Mucosa of descending colon (tissue), 3 donors: ENCODE measurements at regions not wholly inside any gene's neighbourhood (a gene's known extent, or its start where the extent isn't known, plus 50 kb on each side); places are given as distances from the start of the nearest gene placed in this dataset.

Experiments
- ATAC-seq: fragments of 200-7000 bp; cut with Tn5 transposase; one replicate; pipeline ENCODE4 v1.9.1; 2020; ENCODE audit warnings: mild to moderate bottlenecking, moderate library complexity
- DNase-seq, 3 donors: peaks; one replicate each; pipeline ENCODE4 v3.0.0-alpha.2; 2020
- H3K36me3 ChIP-seq: fragments of 200-600 bp; one replicate; pipeline ENCODE4 v1.8.0; 2021; ENCODE audit warnings: low read depth, mild to moderate bottlenecking
- H3K4me1 ChIP-seq: fragments of 200-600 bp; one replicate; pipeline ENCODE4 v1.8.0; 2021; ENCODE audit warnings: low read depth, mild to moderate bottlenecking
- H3K4me3 ChIP-seq: fragments of 200-600 bp; one replicate; pipeline ENCODE4 v1.8.0; 2021; ENCODE audit warnings: mild to moderate bottlenecking
- H3K9me3 ChIP-seq: fragments of 200-600 bp; one replicate; pipeline ENCODE4 v1.8.0; 2021; ENCODE audit warnings: mild to moderate bottlenecking
- intact Hi-C, 2 donors: fragments of 100-400 bp; cut with DNase I in 1 of 2; cut with micrococcal nuclease in 1 of 2; formaldehyde crosslinking; loops; one replicate each; pipeline versions ENCODE4 v1.11.0 to v1.11.1; 2022; cut with DNase I, micrococcal nuclease
- TF ChIP-seq, protein P1 (sequence below): fragments of 200-600 bp; IDR thresholded peaks from one replicate; pipeline ENCODE4 v1.8.0; 2022; ENCODE audit warnings: antibody characterized with exemption, mild to moderate bottlenecking
- donor health status: DM: no; HTN: no; CAD: no; lungs with moderate emphysema.
- donor health status: DM: no; HTN: no; CAD: no.
- donor health status: DM: no; HTN: yes; CAD: no.

DNA sequence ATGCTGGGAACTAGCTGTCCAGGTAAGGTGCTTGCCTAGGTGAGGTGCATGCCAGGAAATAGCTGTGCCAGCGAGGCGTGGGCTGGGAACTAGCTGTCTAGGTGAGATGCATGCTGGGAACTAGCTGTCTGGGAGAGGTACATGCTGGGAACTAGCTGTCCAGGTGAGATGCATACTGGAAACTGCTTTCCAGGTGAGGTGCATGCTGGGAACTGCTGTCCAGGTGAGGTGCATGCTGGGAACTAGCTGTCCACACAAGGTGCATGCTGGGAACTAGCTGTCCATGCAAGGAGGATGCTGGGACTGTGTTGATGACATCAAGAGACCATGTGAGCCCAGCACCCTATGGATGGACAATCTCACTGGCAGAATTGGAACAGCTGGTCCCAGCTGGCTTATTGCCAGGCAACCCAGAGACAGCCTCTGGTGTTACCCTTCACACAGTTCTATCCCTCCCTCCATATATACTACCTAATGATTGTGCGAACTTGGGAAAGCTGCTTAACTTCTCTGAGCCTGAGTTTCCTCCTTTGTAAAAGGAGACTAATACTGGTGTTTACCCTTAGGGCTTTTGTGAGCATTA is 479.9 kb upstream of the RBFOX1 start:
- H3K9me3 ChIP-seq: no peaks in the 10 kb centered on the region
- no peaks in the 10 kb centered on the region for H3K36me3 ChIP-seq
- H3K4me1 ChIP-seq: no peaks in the 10 kb centered on the region
- no peak overlapping the region for H3K4me3 ChIP-seq
- intact Hi-C loops: no loop called here
- DNase-seq (no peak), ATAC-seq (no peak)
- TF ChIP-seq, protein P1, sequence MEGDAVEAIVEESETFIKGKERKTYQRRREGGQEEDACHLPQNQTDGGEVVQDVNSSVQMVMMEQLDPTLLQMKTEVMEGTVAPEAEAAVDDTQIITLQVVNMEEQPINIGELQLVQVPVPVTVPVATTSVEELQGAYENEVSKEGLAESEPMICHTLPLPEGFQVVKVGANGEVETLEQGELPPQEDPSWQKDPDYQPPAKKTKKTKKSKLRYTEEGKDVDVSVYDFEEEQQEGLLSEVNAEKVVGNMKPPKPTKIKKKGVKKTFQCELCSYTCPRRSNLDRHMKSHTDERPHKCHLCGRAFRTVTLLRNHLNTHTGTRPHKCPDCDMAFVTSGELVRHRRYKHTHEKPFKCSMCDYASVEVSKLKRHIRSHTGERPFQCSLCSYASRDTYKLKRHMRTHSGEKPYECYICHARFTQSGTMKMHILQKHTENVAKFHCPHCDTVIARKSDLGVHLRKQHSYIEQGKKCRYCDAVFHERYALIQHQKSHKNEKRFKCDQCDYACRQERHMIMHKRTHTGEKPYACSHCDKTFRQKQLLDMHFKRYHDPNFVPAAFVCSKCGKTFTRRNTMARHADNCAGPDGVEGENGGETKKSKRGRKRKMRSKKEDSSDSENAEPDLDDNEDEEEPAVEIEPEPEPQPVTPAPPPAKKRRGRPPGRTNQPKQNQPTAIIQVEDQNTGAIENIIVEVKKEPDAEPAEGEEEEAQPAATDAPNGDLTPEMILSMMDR: no peak

- intact Hi-C loops: no loop called here
- Histone ChIP-seq H3K4me1 (no peaks in the 10 kb centered on the region), H3K9me3 (no peaks in the 10 kb centered on the region), H3K4me3 (no peak overlapping the region), H3K36me3 (no peaks in the 10 kb centered on the region)
- TF ChIP-seq, protein P1: no peak
- DNase-seq (peak in 1 of 3 donors; percentile 29), ATAC-seq (peak; percentile 32)
Observed at GRCh38 chr16:6846452-6846851, 486.2 kb upstream of the RBFOX1 start.

GRCh38 chr16:6841392-6841791 is 491.3 kb upstream of the RBFOX1 start:
- H3K4me1 ChIP-seq: no peaks in the 10 kb centered on the region
- H3K36me3 ChIP-seq: no peaks in the 10 kb centered on the region
- no peak for DNase-seq
- ATAC-seq: no peak
- TF ChIP-seq, protein P1: no peak
- intact Hi-C loops: no loop called here
- H3K4me3 ChIP-seq: no peak overlapping the region
- H3K9me3 ChIP-seq: no peaks in the 10 kb centered on the region

DNA sequence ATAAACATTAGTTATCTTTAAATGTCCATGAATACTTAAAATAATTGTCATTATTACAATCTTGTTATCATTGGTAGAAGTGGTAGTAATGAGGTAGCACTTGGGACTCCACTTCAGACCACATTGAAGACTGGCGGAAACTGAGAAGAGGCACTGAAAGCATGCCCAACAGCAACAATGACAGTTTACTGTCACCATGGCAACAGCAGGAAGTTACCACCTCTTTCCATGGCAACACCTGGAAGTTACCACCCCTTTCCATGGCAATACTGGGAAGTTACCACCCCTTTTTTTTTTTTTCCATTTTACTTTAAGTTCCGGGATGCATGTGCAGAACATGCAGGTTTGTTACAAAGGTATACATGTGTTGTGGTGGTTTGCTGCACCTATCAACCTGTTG is 494.9 kb upstream of the RBFOX1 start:
- TF ChIP-seq, protein P1: no peak
- no peaks in the 10 kb centered on the region for H3K4me1 ChIP-seq

GRCh38 chr16:6836766-6837165 is 495.9 kb upstream of the RBFOX1 start:
- DNase-seq (no peak), ATAC-seq (no peak)
- Histone ChIP-seq H3K4me3 (no peak overlapping the region), H3K4me1 (no peaks in the 10 kb centered on the region), H3K9me3 (no peaks in the 10 kb centered on the region), H3K36me3 (no peaks in the 10 kb centered on the region)
- intact Hi-C loops: no loop called here
- TF ChIP-seq, protein P1: no peak

More for the DNA sequence above, 494.9 kb upstream of the RBFOX1 start:
- Histone ChIP-seq H3K4me3 (no peak overlapping the region), H3K9me3 (no peaks in the 10 kb centered on the region), H3K36me3 (no peaks in the 10 kb centered on the region)
- DNase-seq (no peak), ATAC-seq (no peak)
- intact Hi-C loops: no loop called here

DNA sequence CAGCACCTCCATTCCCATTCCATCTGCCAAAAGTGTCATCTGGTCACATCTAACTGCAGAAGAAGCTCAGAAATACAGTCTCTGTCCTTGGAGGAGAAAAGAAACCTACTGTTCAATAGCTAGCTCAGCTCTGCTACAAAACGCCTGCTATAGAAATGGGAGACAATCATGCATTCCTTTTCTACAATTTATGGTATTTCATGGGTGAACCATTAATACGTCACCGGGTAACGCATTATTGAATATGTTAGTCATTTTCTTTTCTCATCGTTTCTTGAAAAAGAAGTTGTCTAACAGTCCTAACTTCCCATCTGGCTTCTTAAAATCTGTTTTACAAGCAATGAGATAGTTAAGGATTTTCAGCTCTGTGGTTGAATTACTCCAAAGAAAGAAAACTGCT is 496.7 kb upstream of the RBFOX1 start:
- TF ChIP-seq, protein P1: no peak
- Histone ChIP-seq H3K9me3 (no peaks in the 10 kb centered on the region), H3K36me3 (no peaks in the 10 kb centered on the region), H3K4me3 (no peak overlapping the region), H3K4me1 (no peaks in the 10 kb centered on the region)
- no peak for DNase-seq
- intact Hi-C loops: no loop called here
- ATAC-seq: no peak
